SK-N-SH (cell line): ENCODE measurements at regions not wholly inside any gene's neighbourhood (a gene's known extent, or its start where the extent isn't known, plus 50 kb on each side); places are given as distances from the start of the nearest gene placed in this dataset.

Experiments used
- CTCF ChIA-PET: fragments of 300-600, 350-600 bp; formaldehyde crosslinking; extraction: SDS; loops from one replicate; lab custom pipeline; 2021; lab: Yijun Ruan, JAX
- POLR2A ChIA-PET: fragments of 350-600 bp; sonication (Branson Sonifier 250); formaldehyde crosslinking; extraction: SDS; loops from one replicate; lab custom pipeline; 2020; ENCODE audit warnings: antibody characterized with exemption, inconsistent platforms; lab: Yijun Ruan, JAX
- DNase-seq: peaks from one replicate; pipeline ENCODE4 v3.0.0; 2012
- H2AFZ ChIP-seq: fragments of 200-600 bp; sonication (generic); 2 replicates; pipeline ENCODE4 v1.8.1; 2016; ENCODE audit warnings: antibody characterized with exemption, mild to moderate bottlenecking, low read depth
- H3F3A ChIP-seq: fragments of 200-600 bp; sonication (generic); replicated peaks from 2 replicates; pipeline ENCODE3; 2016; ENCODE audit warnings: antibody characterized with exemption, mild to moderate bottlenecking; ENCODE audit not compliant: insufficient read depth
- H3K27ac ChIP-seq, 2 experiments: fragments of 200-500 bp in 1 of 2; fragments of 200-600 bp in 1 of 2; sonication (Bioruptor generic) in 1 of 2; sonication (generic), shearing (Covaris generic) in 1 of 2; 2 replicates each; pipeline versions ENCODE4 v1.5.1 to v1.6.1; 2014 to 2016; ENCODE audit warnings: low read depth in 2 of 2, inconsistent platforms in 1 of 2, low read length in 1 of 2, mild to moderate bottlenecking in 1 of 2, mixed read lengths in 1 of 2
- H3K27me3 ChIP-seq: fragments of 200-600 bp; sonication (generic), shearing (Covaris generic); 2 replicates; pipeline ENCODE4 v1.6.1; 2016; ENCODE audit warnings: mixed run types; ENCODE audit not compliant: insufficient read depth
- H3K36me3 ChIP-seq, 2 experiments: fragments of 200-500 bp in 1 of 2; fragments of 200-600 bp in 1 of 2; sonication (Bioruptor generic) in 1 of 2; sonication (generic) in 1 of 2; replicated peaks in 1 of 2; 2 replicates each; pipeline versions ENCODE3 to v1.5.1; 2014 to 2016; ENCODE audit warnings: low read length in 1 of 2, mild to moderate bottlenecking in 1 of 2; ENCODE audit not compliant: insufficient read depth in 2 of 2, control insufficient read depth in 1 of 2
- H3K4me1 ChIP-seq, 2 experiments: fragments of 200-500 bp in 1 of 2; fragments of 200-600 bp in 1 of 2; sonication (Bioruptor generic) in 1 of 2; sonication (generic), shearing (Covaris generic) in 1 of 2; 2 replicates each; pipeline versions ENCODE4 v1.5.1 to v1.6.1; 2014 to 2016; ENCODE audit warnings: low read depth in 1 of 2, low read length in 1 of 2, mixed run types in 1 of 2; ENCODE audit not compliant: insufficient read depth in 2 of 2, control insufficient read depth in 1 of 2
- H3K4me2 ChIP-seq: fragments of 200-600 bp; sonication (generic), shearing (Covaris generic); 2 replicates; pipeline ENCODE4 v1.6.1; 2017; ENCODE audit warnings: mixed run types
- H3K4me3 ChIP-seq, 2 experiments: fragments of 200-500 bp in 1 of 2; fragments of 200-600 bp in 1 of 2; sonication (Bioruptor generic) in 1 of 2; sonication (generic), shearing (Covaris generic) in 1 of 2; 2 replicates each; pipeline versions ENCODE4 v1.5.1 to v1.8.1; 2014 to 2016; ENCODE audit warnings: low read depth in 2 of 2, inconsistent platforms in 1 of 2, low read length in 1 of 2, mild to moderate bottlenecking in 1 of 2, mixed read lengths in 1 of 2, moderate library complexity in 1 of 2
- H3K79me2 ChIP-seq: fragments of 200-600 bp; sonication (generic); 2 replicates; pipeline ENCODE4 v1.8.1; 2017; ENCODE audit warnings: mild to moderate bottlenecking; ENCODE audit not compliant: insufficient read depth
- H3K9ac ChIP-seq: fragments of 200-600 bp; sonication (generic); 2 replicates; pipeline ENCODE4 v1.6.1; 2017; ENCODE audit warnings: mixed run types
- H3K9me2 ChIP-seq: fragments of 200-600 bp; sonication (generic); 2 replicates; pipeline ENCODE4 v1.6.1; 2017; ENCODE audit warnings: mixed run types
- H3K9me3 ChIP-seq: fragments of 200-600 bp; sonication (generic); 2 replicates; pipeline ENCODE4 v1.6.1; 2017; ENCODE audit warnings: mixed run types, mild to moderate bottlenecking, moderate library complexity
- H4K20me1 ChIP-seq: fragments of 200-600 bp; sonication (generic); 2 replicates; pipeline ENCODE4 v1.6.1; 2017; ENCODE audit warnings: mild to moderate bottlenecking, mixed run types; ENCODE audit not compliant: insufficient read depth
- ELF1 ChIP-seq: IDR thresholded peaks from 2 replicates; pipeline ENCODE4 v1.4.0; 2012
- FOSL2 ChIP-seq: IDR thresholded peaks from 2 replicates; pipeline ENCODE4 v1.4.0; 2012; ENCODE audit warnings: low read depth, mild to moderate bottlenecking, moderate library complexity, borderline replicate concordance
- FOXJ3 ChIP-seq: sonication (generic); formaldehyde crosslinking; IDR thresholded peaks from 2 replicates; pipeline ENCODE4 v1.5.1; 2020; ENCODE audit warnings: mild to moderate bottlenecking, missing genetic modification reagents
- GABPA ChIP-seq: IDR thresholded peaks from 2 replicates; pipeline ENCODE4 v1.4.0; 2012; ENCODE audit warnings: low read depth, mild to moderate bottlenecking
- GATA2 ChIP-seq: sonication (generic); formaldehyde crosslinking; IDR thresholded peaks from 2 replicates; pipeline ENCODE4 v1.5.0; 2020; ENCODE audit warnings: mild to moderate bottlenecking, missing genetic modification reagents
- JUND ChIP-seq: IDR thresholded peaks from 2 replicates; pipeline ENCODE4 v1.4.0; 2012
- MAX ChIP-seq: IDR thresholded peaks from 2 replicates; pipeline ENCODE4 v1.4.0; 2012; ENCODE audit warnings: low read depth
- MXI1 ChIP-seq: IDR thresholded peaks from 2 replicates; pipeline ENCODE4 v1.6.1; 2012; ENCODE audit warnings: mild to moderate bottlenecking, low read depth, low read length, improper control_type of control experiment
- NFIC ChIP-seq: IDR thresholded peaks from 2 replicates; pipeline ENCODE4 v1.4.0; 2012; ENCODE audit warnings: borderline replicate concordance
- POLR2AphosphoS5 ChIP-seq: IDR thresholded peaks from 2 replicates; pipeline ENCODE4 v1.6.1; 2012; ENCODE audit warnings: low read depth, low read length
- RAD21 ChIP-seq: IDR thresholded peaks from 2 replicates; pipeline ENCODE4 v1.6.1; 2012; ENCODE audit warnings: mild to moderate bottlenecking, low read length
- RFX5 ChIP-seq: IDR thresholded peaks from 2 replicates; pipeline ENCODE4 v1.6.1; 2012; ENCODE audit warnings: mild to moderate bottlenecking, improper control_type of control experiment, low read length
- RXRA ChIP-seq: IDR thresholded peaks from 2 replicates; pipeline ENCODE4 v1.4.0; 2012; ENCODE audit warnings: low read depth, mild to moderate bottlenecking, borderline replicate concordance
- TCF12 ChIP-seq: IDR thresholded peaks from 2 replicates; pipeline ENCODE4 v1.4.0; 2012
- TEAD4 ChIP-seq: IDR thresholded peaks from 2 replicates; pipeline ENCODE4 v1.4.0; 2012; ENCODE audit warnings: mild to moderate bottlenecking, borderline replicate concordance; ENCODE audit not compliant: insufficient read depth
- USF1 ChIP-seq: IDR thresholded peaks from 2 replicates; pipeline ENCODE4 v1.4.0; 2012; ENCODE audit warnings: low read depth, borderline replicate concordance
- USF2 ChIP-seq: fragments of 150-350 bp; IDR thresholded peaks from 2 replicates; pipeline ENCODE4 v1.6.1; 2017; ENCODE audit warnings: antibody characterized with exemption, low read length, low read depth, borderline replicate concordance
- WGBS: methylation state at CpG from one replicate; pipeline ENCODE4 v1.1.6; 2017; ENCODE audit warnings: low lambda C conversion rate; 5-methylcytosine and 5-hydroxymethylcytosine counted together
- TF ChIP-seq, protein P1 (sequence below): IDR thresholded peaks from 2 replicates; pipeline ENCODE4 v1.6.1; 2012; ENCODE audit warnings: mild to moderate bottlenecking, low read depth, low read length, moderate library complexity
- TF ChIP-seq, protein P2 (sequence below): fragments of 200-600 bp; sonication (generic); IDR thresholded peaks from 2 replicates; pipeline ENCODE4 v1.6.1; 2017; ENCODE audit warnings: antibody characterized with exemption, mild to moderate bottlenecking, moderate library complexity
- TF ChIP-seq, protein P3 (sequence below): IDR thresholded peaks from 2 replicates; pipeline ENCODE4 v1.4.0; 2012; ENCODE audit warnings: low read depth, borderline replicate concordance
- TF ChIP-seq, protein P4 (sequence below): fragments of 150-350 bp; IDR thresholded peaks from 2 replicates; pipeline ENCODE4 v1.6.1; 2016; ENCODE audit warnings: mild to moderate bottlenecking, low read depth, low read length

- Histone ChIP-seq H3K9ac (no peak overlapping the region; the same call in 1 of the 2 replicates), H3K27me3 (no peaks in the 10 kb centered on the region), H2AFZ (no peak overlapping the region; the same call in 1 of the 2 replicates), H3K36me3 (no peaks in the 10 kb centered on the region), H3K4me3 (no peak overlapping the region), H3K9me3 (no peaks in the 10 kb centered on the region), H4K20me1 (no peaks in the 10 kb centered on the region), H3K9me2 (no peaks in the 10 kb centered on the region), H3K27ac (peak overlapping the region in 1 of 2 experiments; percentile 80; a peak in 3 of 4 replicates), H3K4me2 (0 out of 2 replicates have a peak overlapping the region, but pooled peaks have one; percentile 11), H3K79me2 (no peaks in the 10 kb centered on the region), H3F3A (peaks cover 13% of the 10 kb centered on the region), H3K4me1 (no peaks in the 10 kb centered on the region; a peak in 1 of 4 replicates)
- POLR2A ChIA-PET: no interaction called here
- CTCF ChIA-PET: interaction anchor here (1.1 kb wide), 1 partner anchor 12 kb away, joined by 4 read pairs; no protein-coding TSS in a partner anchor
- no peak for DNase-seq
- 49% methylated on average over 8 of the region's 8 CpGs for WGBS
- TF ChIP-seq, protein P1, sequence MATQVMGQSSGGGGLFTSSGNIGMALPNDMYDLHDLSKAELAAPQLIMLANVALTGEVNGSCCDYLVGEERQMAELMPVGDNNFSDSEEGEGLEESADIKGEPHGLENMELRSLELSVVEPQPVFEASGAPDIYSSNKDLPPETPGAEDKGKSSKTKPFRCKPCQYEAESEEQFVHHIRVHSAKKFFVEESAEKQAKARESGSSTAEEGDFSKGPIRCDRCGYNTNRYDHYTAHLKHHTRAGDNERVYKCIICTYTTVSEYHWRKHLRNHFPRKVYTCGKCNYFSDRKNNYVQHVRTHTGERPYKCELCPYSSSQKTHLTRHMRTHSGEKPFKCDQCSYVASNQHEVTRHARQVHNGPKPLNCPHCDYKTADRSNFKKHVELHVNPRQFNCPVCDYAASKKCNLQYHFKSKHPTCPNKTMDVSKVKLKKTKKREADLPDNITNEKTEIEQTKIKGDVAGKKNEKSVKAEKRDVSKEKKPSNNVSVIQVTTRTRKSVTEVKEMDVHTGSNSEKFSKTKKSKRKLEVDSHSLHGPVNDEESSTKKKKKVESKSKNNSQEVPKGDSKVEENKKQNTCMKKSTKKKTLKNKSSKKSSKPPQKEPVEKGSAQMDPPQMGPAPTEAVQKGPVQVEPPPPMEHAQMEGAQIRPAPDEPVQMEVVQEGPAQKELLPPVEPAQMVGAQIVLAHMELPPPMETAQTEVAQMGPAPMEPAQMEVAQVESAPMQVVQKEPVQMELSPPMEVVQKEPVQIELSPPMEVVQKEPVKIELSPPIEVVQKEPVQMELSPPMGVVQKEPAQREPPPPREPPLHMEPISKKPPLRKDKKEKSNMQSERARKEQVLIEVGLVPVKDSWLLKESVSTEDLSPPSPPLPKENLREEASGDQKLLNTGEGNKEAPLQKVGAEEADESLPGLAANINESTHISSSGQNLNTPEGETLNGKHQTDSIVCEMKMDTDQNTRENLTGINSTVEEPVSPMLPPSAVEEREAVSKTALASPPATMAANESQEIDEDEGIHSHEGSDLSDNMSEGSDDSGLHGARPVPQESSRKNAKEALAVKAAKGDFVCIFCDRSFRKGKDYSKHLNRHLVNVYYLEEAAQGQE: no peak
- TF ChIP-seq RXRA (no peak; the same call in 1 of the 2 replicates), USF1 (no peak), FOSL2 (peak; percentile 35; the same call in 1 of the 2 replicates), ELF1 (no peak), RAD21 (no peak), MXI1 (no peak), GABPA (0 out of 2 replicates have a peak, but pooled peaks have one; percentile 24), TCF12 (peak; percentile 70), NFIC (peak; percentile 65; the same call in 1 of the 2 replicates), POLR2AphosphoS5 (no peak), JUND (peak; percentile 64), RFX5 (no peak), FOXJ3 (CRISPR knock-in tag) (no peak), USF2 (no peak), GATA2 (CRISPR knock-in tag) (no peak), TEAD4 (0 out of 2 replicates have a peak, but pooled peaks have one; percentile 23), MAX (peak; percentile 65)
- TF ChIP-seq, protein P2, sequence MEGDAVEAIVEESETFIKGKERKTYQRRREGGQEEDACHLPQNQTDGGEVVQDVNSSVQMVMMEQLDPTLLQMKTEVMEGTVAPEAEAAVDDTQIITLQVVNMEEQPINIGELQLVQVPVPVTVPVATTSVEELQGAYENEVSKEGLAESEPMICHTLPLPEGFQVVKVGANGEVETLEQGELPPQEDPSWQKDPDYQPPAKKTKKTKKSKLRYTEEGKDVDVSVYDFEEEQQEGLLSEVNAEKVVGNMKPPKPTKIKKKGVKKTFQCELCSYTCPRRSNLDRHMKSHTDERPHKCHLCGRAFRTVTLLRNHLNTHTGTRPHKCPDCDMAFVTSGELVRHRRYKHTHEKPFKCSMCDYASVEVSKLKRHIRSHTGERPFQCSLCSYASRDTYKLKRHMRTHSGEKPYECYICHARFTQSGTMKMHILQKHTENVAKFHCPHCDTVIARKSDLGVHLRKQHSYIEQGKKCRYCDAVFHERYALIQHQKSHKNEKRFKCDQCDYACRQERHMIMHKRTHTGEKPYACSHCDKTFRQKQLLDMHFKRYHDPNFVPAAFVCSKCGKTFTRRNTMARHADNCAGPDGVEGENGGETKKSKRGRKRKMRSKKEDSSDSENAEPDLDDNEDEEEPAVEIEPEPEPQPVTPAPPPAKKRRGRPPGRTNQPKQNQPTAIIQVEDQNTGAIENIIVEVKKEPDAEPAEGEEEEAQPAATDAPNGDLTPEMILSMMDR: no peak
- TF ChIP-seq, protein P3, sequence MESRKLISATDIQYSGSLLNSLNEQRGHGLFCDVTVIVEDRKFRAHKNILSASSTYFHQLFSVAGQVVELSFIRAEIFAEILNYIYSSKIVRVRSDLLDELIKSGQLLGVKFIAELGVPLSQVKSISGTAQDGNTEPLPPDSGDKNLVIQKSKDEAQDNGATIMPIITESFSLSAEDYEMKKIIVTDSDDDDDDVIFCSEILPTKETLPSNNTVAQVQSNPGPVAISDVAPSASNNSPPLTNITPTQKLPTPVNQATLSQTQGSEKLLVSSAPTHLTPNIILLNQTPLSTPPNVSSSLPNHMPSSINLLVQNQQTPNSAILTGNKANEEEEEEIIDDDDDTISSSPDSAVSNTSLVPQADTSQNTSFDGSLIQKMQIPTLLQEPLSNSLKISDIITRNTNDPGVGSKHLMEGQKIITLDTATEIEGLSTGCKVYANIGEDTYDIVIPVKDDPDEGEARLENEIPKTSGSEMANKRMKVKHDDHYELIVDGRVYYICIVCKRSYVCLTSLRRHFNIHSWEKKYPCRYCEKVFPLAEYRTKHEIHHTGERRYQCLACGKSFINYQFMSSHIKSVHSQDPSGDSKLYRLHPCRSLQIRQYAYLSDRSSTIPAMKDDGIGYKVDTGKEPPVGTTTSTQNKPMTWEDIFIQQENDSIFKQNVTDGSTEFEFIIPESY: no peak
- TF ChIP-seq, protein P4, sequence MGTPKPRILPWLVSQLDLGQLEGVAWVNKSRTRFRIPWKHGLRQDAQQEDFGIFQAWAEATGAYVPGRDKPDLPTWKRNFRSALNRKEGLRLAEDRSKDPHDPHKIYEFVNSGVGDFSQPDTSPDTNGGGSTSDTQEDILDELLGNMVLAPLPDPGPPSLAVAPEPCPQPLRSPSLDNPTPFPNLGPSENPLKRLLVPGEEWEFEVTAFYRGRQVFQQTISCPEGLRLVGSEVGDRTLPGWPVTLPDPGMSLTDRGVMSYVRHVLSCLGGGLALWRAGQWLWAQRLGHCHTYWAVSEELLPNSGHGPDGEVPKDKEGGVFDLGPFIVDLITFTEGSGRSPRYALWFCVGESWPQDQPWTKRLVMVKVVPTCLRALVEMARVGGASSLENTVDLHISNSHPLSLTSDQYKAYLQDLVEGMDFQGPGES: no peak
Measured at GRCh38 chr10:3995302-3996210, 210.5 kb upstream of the KLF6 start.
